H9 (cell line): ENCODE measurements at regions not wholly inside any gene's neighbourhood (a gene's known extent, or its start where the extent isn't known, plus 50 kb on each side); places are given as distances from the start of the nearest gene placed in this dataset.

ENCODE experiments used
- DNase-seq: peaks from one replicate; pipeline ENCODE4 v3.0.0-alpha.2; 2017
- H2AFZ ChIP-seq: one replicate; pipeline ENCODE4 v1.6.1; 2013; ENCODE audit warnings: mild to moderate bottlenecking, low read length, control low read depth, moderate library complexity
- H2AK5ac ChIP-seq: 2 replicates; pipeline ENCODE4 v1.6.1; 2013; ENCODE audit warnings: low read length, control low read depth, mixed read lengths; ENCODE audit not compliant: insufficient read length
- H2BK120ac ChIP-seq: one replicate; pipeline ENCODE4 v1.6.1; 2013; ENCODE audit warnings: low read depth, mild to moderate bottlenecking, low read length, control low read depth, inconsistent platforms; ENCODE audit not compliant: poor library complexity, severe bottlenecking
- H2BK12ac ChIP-seq: 2 replicates; pipeline ENCODE4 v1.6.1; 2013; ENCODE audit warnings: low read length, control low read depth, mixed read lengths, low read depth; ENCODE audit not compliant: insufficient read length
- H2BK15ac ChIP-seq: 2 replicates; pipeline ENCODE4 v1.6.1; 2013; ENCODE audit warnings: low read depth, low read length, control low read depth
- H2BK20ac ChIP-seq: one replicate; pipeline ENCODE4 v1.6.1; 2013; ENCODE audit warnings: low read depth, mild to moderate bottlenecking, low read length, control low read depth, inconsistent platforms; ENCODE audit not compliant: poor library complexity, severe bottlenecking
- H2BK5ac ChIP-seq: 2 replicates; pipeline ENCODE4 v1.6.1; 2013; ENCODE audit warnings: low read length, control low read depth, mixed read lengths; ENCODE audit not compliant: insufficient read length
- H3K14ac ChIP-seq: 2 replicates; pipeline ENCODE4 v1.6.1; 2013; ENCODE audit warnings: low read length, control low read depth; ENCODE audit not compliant: insufficient read depth
- H3K18ac ChIP-seq: 2 replicates; pipeline ENCODE4 v1.6.1; 2013; ENCODE audit warnings: low read depth, mild to moderate bottlenecking, mixed read lengths, low read length, control low read depth; ENCODE audit not compliant: insufficient read length
- H3K23ac ChIP-seq: 2 replicates; pipeline ENCODE4 v1.6.1; 2013; ENCODE audit warnings: low read length, control low read depth, mixed read lengths, low read depth; ENCODE audit not compliant: insufficient read length
- H3K23me2 ChIP-seq: 2 replicates; pipeline ENCODE4 v1.6.1; 2013; ENCODE audit warnings: low read depth, mild to moderate bottlenecking, mixed read lengths, low read length, control low read depth; ENCODE audit not compliant: insufficient read length, poor library complexity, severe bottlenecking
- H3K27ac ChIP-seq: 2 replicates; pipeline ENCODE4 v1.5.1; 2013; ENCODE audit warnings: low read length, control low read depth, mixed read lengths, low read depth; ENCODE audit not compliant: insufficient read length
- H3K27me3 ChIP-seq: 2 replicates; pipeline ENCODE4 v1.6.1; 2013; ENCODE audit warnings: low read length, control low read depth, inconsistent platforms; ENCODE audit not compliant: insufficient read depth
- H3K4ac ChIP-seq: 2 replicates; pipeline ENCODE4 v1.6.1; 2013; ENCODE audit warnings: low read depth, mild to moderate bottlenecking, control low read depth, inconsistent platforms, low read length, moderate library complexity
- H3K4me1 ChIP-seq: 2 replicates; pipeline ENCODE4 v1.6.1; 2013; ENCODE audit warnings: low read length, control low read depth, inconsistent platforms; ENCODE audit not compliant: insufficient read depth
- H3K4me2 ChIP-seq: 2 replicates; pipeline ENCODE4 v1.6.1; 2013; ENCODE audit warnings: low read length, control low read depth, mixed read lengths; ENCODE audit not compliant: insufficient read length, insufficient read depth
- H3K56ac ChIP-seq: 2 replicates; pipeline ENCODE4 v1.6.1; 2013; ENCODE audit warnings: low read depth, mild to moderate bottlenecking, mixed read lengths, low read length, control low read depth; ENCODE audit not compliant: insufficient read length
- H3K79me1 ChIP-seq: 2 replicates; pipeline ENCODE4 v1.6.1; 2013; ENCODE audit warnings: low read depth, mild to moderate bottlenecking, moderate library complexity, low read length, control low read depth, inconsistent platforms; ENCODE audit not compliant: insufficient read depth, poor library complexity, severe bottlenecking
- H3K79me2 ChIP-seq: 2 replicates; pipeline ENCODE4 v1.6.1; 2013; ENCODE audit warnings: low read length, control low read depth, inconsistent platforms; ENCODE audit not compliant: insufficient read depth
- H3K9ac ChIP-seq: 2 replicates; pipeline ENCODE4 v1.6.1; 2013; ENCODE audit warnings: low read length, control low read depth, mixed read lengths; ENCODE audit not compliant: insufficient read length; ENCODE audit errors: extremely low read depth
- H3K9me3 ChIP-seq: one replicate; pipeline ENCODE4 v1.6.1; 2013; ENCODE audit warnings: low read depth, low read length, inconsistent platforms; ENCODE audit not compliant: control insufficient read depth
- H3T11ph ChIP-seq: one replicate; pipeline ENCODE4 v1.6.1; 2013; ENCODE audit warnings: mild to moderate bottlenecking, low read length, control low read depth, inconsistent platforms
- H4K20me1 ChIP-seq: one replicate; pipeline ENCODE4 v1.6.1; 2013; ENCODE audit not compliant: control insufficient read depth, insufficient read length, insufficient read depth
- H4K5ac ChIP-seq: 2 replicates; pipeline ENCODE4 v1.6.1; 2013; ENCODE audit warnings: low read depth, mild to moderate bottlenecking, mixed read lengths, low read length, control low read depth; ENCODE audit not compliant: insufficient read length
- H4K8ac ChIP-seq: replicated peaks from 2 replicates; pipeline ENCODE4 v1.6.1; 2013; ENCODE audit warnings: low read length, control low read depth, mixed read lengths, low read depth; ENCODE audit not compliant: insufficient read length
- H4K91ac ChIP-seq: 2 replicates; pipeline ENCODE4 v1.6.1; 2013; ENCODE audit warnings: low read depth, mild to moderate bottlenecking, moderate library complexity, mixed read lengths, low read length, control low read depth; ENCODE audit not compliant: insufficient read length
- H3K27ac Mint-ChIP-seq, 3 experiments: 2 replicates in 2 of 3; 3 replicates in 1 of 3; pipeline ENCODE4 v1.8.0; 2020 to 2021; ENCODE audit warnings: mixed read lengths in 3 of 3, mild to moderate bottlenecking in 1 of 3, moderate library complexity in 1 of 3
- H3K27me3 Mint-ChIP-seq: 2 replicates; pipeline ENCODE4 v1.8.0; 2021; ENCODE audit warnings: low read depth, mild to moderate bottlenecking, moderate library complexity, mixed read lengths
- H3K36me3 Mint-ChIP-seq, 3 experiments: 2 replicates in 2 of 3; 3 replicates in 1 of 3; pipeline ENCODE4 v1.8.0; 2020 to 2021; ENCODE audit warnings: low read depth in 3 of 3, mixed read lengths in 3 of 3; ENCODE audit not compliant: insufficient read depth in 1 of 3
- H3K4me1 Mint-ChIP-seq, 2 experiments: 2 replicates each; pipeline ENCODE4 v1.8.0; 2020; ENCODE audit warnings: mixed read lengths in 2 of 2
- H3K4me3 Mint-ChIP-seq, 2 experiments: 2 replicates in 1 of 2; 3 replicates in 1 of 2; pipeline ENCODE4 v1.8.0; 2020 to 2021; ENCODE audit warnings: mild to moderate bottlenecking in 2 of 2, mixed read lengths in 2 of 2, moderate library complexity in 1 of 2
- H3K9me3 Mint-ChIP-seq, 2 experiments: 2 replicates in 1 of 2; 3 replicates in 1 of 2; pipeline ENCODE4 v1.8.0; 2020; ENCODE audit warnings: mild to moderate bottlenecking in 2 of 2, mixed read lengths in 2 of 2, moderate library complexity in 1 of 2
- WGBS: extraction: QIAGEN DNeasy Blood & Tissue Kit; methylation state at CpG from one replicate; pipeline ENCODE4 v1.1.7; 2013; ENCODE audit warnings: missing lambda C conversion rate, low lambda C conversion rate, mixed read lengths; ENCODE audit not compliant: insufficient read length; ENCODE audit errors: extremely low coverage; 5-methylcytosine and 5-hydroxymethylcytosine counted together
- TF ChIP-seq, protein P1 (sequence below): fragments of 200-600 bp; sonication (generic); conservative IDR thresholded peaks from 3 replicates; pipeline ENCODE4 v1.8.0; 2021; ENCODE audit warnings: antibody characterized with exemption, mild to moderate bottlenecking

DNA sequence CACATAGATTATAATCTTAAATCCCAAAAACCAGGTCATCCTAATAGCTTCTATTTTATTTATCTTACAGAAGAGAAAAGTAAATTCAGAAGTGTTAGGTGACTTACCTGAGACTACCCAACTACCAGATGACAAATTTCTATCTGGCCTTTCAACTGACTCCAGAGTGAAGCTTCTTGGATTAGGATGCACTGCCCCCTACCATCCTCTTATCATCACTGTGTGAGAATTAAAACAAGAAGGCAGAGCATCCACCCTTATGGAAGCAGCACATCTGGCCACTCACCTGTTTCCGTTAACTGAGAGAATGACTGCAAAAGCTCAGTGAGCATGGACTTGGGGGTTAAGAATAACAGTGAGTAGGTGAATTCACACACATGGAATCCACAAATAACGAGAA, 502.6 kb upstream of the TECRL start:
- H2AFZ ChIP-seq: no peak overlapping the region
- H3K27me3 ChIP-seq: no peaks in the 10 kb centered on the region
- H3K9me3 ChIP-seq: no peaks in the 10 kb centered on the region
- no peak overlapping the region for H2BK12ac ChIP-seq
- H4K5ac ChIP-seq: no peak overlapping the region
- H2BK20ac ChIP-seq: no peak overlapping the region
- H3K79me2 ChIP-seq: no peaks in the 10 kb centered on the region
- no peak overlapping the region for H2BK120ac ChIP-seq
- H3K36me3 Mint-ChIP-seq: peaks cover 4 to 14% (median 9%) of the 10 kb centered on the region in 3 experiments; a peak in 6 of 7 replicates
- no peak overlapping the region for H3K4ac ChIP-seq
- no peak overlapping the region for H3T11ph ChIP-seq
- no peak overlapping the region for H4K8ac ChIP-seq
- no peak overlapping the region for H3K4me3 Mint-ChIP-seq
- H3K23me2 ChIP-seq: no peaks in the 10 kb centered on the region
- H2BK15ac ChIP-seq: no peak overlapping the region
- no peaks in the 10 kb centered on the region for H4K20me1 ChIP-seq
- H3K27ac ChIP-seq: no peak overlapping the region
- TF ChIP-seq, protein P1, sequence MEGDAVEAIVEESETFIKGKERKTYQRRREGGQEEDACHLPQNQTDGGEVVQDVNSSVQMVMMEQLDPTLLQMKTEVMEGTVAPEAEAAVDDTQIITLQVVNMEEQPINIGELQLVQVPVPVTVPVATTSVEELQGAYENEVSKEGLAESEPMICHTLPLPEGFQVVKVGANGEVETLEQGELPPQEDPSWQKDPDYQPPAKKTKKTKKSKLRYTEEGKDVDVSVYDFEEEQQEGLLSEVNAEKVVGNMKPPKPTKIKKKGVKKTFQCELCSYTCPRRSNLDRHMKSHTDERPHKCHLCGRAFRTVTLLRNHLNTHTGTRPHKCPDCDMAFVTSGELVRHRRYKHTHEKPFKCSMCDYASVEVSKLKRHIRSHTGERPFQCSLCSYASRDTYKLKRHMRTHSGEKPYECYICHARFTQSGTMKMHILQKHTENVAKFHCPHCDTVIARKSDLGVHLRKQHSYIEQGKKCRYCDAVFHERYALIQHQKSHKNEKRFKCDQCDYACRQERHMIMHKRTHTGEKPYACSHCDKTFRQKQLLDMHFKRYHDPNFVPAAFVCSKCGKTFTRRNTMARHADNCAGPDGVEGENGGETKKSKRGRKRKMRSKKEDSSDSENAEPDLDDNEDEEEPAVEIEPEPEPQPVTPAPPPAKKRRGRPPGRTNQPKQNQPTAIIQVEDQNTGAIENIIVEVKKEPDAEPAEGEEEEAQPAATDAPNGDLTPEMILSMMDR: peak; percentile 73
- H3K79me1 ChIP-seq: no peaks in the 10 kb centered on the region
- H3K4me1 Mint-ChIP-seq: peaks cover 0 to 5% of the 10 kb centered on the region in 2 experiments; a peak in 2 of 4 replicates
- H2AK5ac ChIP-seq: no peak overlapping the region
- no peak overlapping the region for H3K23ac ChIP-seq
- no peak overlapping the region for H3K18ac ChIP-seq
- peak; percentile 49 for DNase-seq
- no peak overlapping the region for H3K27ac Mint-ChIP-seq
- H3K9me3 Mint-ChIP-seq: peaks cover 7 to 9% of the 10 kb centered on the region in 2 experiments
- H3K27me3 Mint-ChIP-seq: no peaks in the 10 kb centered on the region
- no peak overlapping the region for H4K91ac ChIP-seq
- no CpG with 5 or more reads among the region's 2 CpGs for WGBS
- no peak overlapping the region for H3K56ac ChIP-seq
- no peak overlapping the region for H3K4me2 ChIP-seq
- no peaks in the 10 kb centered on the region for H3K4me1 ChIP-seq
- H2BK5ac ChIP-seq: no peak overlapping the region
- no peak overlapping the region for H3K9ac ChIP-seq
- no peak overlapping the region for H3K14ac ChIP-seq
